ENCODE measurements at regions not wholly inside any gene's neighbourhood (a gene's known extent, or its start where the extent isn't known, plus 50 kb on each side); places are given as distances from the start of the nearest gene placed in this dataset.

- no peak for DNase-seq (ENCODE audit: low read depth)
- no peak for TF ChIP-seq CTCF (IDR thresholded peaks at IDR 0.05; ENCODE audit: control insufficient read depth, insufficient read depth, low read depth, low read length, missing control alignments)
- H3K4me3 ChIP-seq (ENCODE audit: control insufficient read depth, low read depth, low read length), result no peak overlapping the region
These were observed 263.0 kb upstream of the ROBO2 start for GRCh38 chr3:76776927-76777326.

GRCh38 chr3:76788206-76788605, 251.7 kb upstream of the ROBO2 start:
- no peak for DNase-seq (ENCODE audit: low read depth)
- no peak for TF ChIP-seq CTCF (IDR thresholded peaks at IDR 0.05; ENCODE audit: control insufficient read depth, insufficient read depth, low read depth, low read length, missing control alignments)
- no peak overlapping the region for H3K4me3 ChIP-seq (ENCODE audit: control insufficient read depth, low read depth, low read length)

GRCh38 chr3:76789237-76789636, 250.7 kb upstream of the ROBO2 start:
- TF ChIP-seq CTCF (IDR thresholded peaks at IDR 0.05; ENCODE audit: control insufficient read depth, insufficient read depth, low read depth, low read length, missing control alignments), result no peak
- no peak for DNase-seq (ENCODE audit: low read depth)
- H3K4me3 ChIP-seq (ENCODE audit: control insufficient read depth, low read depth, low read length), result no peak overlapping the region

- DNase-seq (ENCODE audit: low read depth), result no peak
- no peak for TF ChIP-seq CTCF (IDR thresholded peaks at IDR 0.05; ENCODE audit: control insufficient read depth, insufficient read depth, low read depth, low read length, missing control alignments)
- H3K4me3 ChIP-seq (ENCODE audit: control insufficient read depth, low read depth, low read length), result no peak overlapping the region
These were observed 228.5 kb upstream of the ROBO2 start for GRCh38 chr3:76811418-76811817.

GRCh38 chr3:76812649-76813242, 227.2 kb upstream of the ROBO2 start:
- no peak for DNase-seq (ENCODE audit: low read depth)
- no peak overlapping the region for H3K4me3 ChIP-seq (ENCODE audit: control insufficient read depth, low read depth, low read length)
- TF ChIP-seq CTCF (IDR thresholded peaks at IDR 0.05; ENCODE audit: control insufficient read depth, insufficient read depth, low read depth, low read length, missing control alignments), result no peak

- no peak for TF ChIP-seq CTCF (IDR thresholded peaks at IDR 0.05; ENCODE audit: control insufficient read depth, insufficient read depth, low read depth, low read length, missing control alignments)
- no peak for DNase-seq (ENCODE audit: low read depth)
- H3K4me3 ChIP-seq (ENCODE audit: control insufficient read depth, low read depth, low read length), result no peak overlapping the region
These were observed 224.3 kb upstream of the ROBO2 start for GRCh38 chr3:76815561-76815960.

- no peak overlapping the region for H3K4me3 ChIP-seq (ENCODE audit: control insufficient read depth, low read depth, low read length)
- no peak for DNase-seq (ENCODE audit: low read depth)
- no peak for TF ChIP-seq CTCF (IDR thresholded peaks at IDR 0.05; ENCODE audit: control insufficient read depth, insufficient read depth, low read depth, low read length, missing control alignments)
These were observed 219.4 kb upstream of the ROBO2 start for GRCh38 chr3:76820481-76820880.
